Motor neuron (in vitro differentiated cells): ENCODE measurements at regions not wholly inside any gene's neighbourhood (a gene's known extent, or its start where the extent isn't known, plus 50 kb on each side); places are given as distances from the start of the nearest gene placed in this dataset.
"Not testable (repeated sequence)": the region's sequence is repeated elsewhere in the genome, so short reads cannot be mapped to it uniquely, and the experiment has no call there.

Experiments used
- ATAC-seq, 8 experiments: fragments of 200-7000 bp; cut with Tn5 transposase; replicated peaks in 6 of 8; 2 replicates each; pipeline ENCODE4 v1.8.0; 2021; ENCODE audit warnings: mild to moderate bottlenecking in 8 of 8, moderate library complexity in 8 of 8
- H3K27ac ChIP-seq, 2 donors: fragments of 250-450 bp; sonication (Bioruptor Pico); 2 replicates each; pipeline ENCODE4 v1.9.0; 2021; ENCODE audit warnings: antibody characterized with exemption in 2 of 2, mild to moderate bottlenecking in 2 of 2, moderate library complexity in 1 of 2
- H3K4me1 ChIP-seq, 2 donors: fragments of 250-450 bp; sonication (Bioruptor Pico); replicated peaks in 1 of 2; 2 replicates each; pipeline ENCODE4 v1.6.1; 2021; ENCODE audit warnings: antibody characterized with exemption in 2 of 2, mild to moderate bottlenecking in 2 of 2, moderate library complexity in 1 of 2
- H3K4me3 ChIP-seq, 5 donors: fragments of 250-450 bp; sonication (Bioruptor Pico); 2 replicates each; pipeline ENCODE4 v1.9.0; 2021; ENCODE audit warnings: antibody characterized with exemption in 5 of 5, mild to moderate bottlenecking in 5 of 5, moderate library complexity in 4 of 5
- WGBS, 10 experiments: fragments of 450-650 bp; shearing (Covaris generic); methylation state at CpG; one replicate each; pipeline ENCODE4 v1.0.0; 2022; 5-methylcytosine and 5-hydroxymethylcytosine counted together
- in situ Hi-C, 9 experiments: fragments of 400-800 bp; cut with MboI; loops; one replicate each; pipeline ENCODE4 v1.15.0; 2021; ENCODE audit warnings: low sequenced_read_pairs in 9 of 9, low pct_unique_long_range_greater_than_20kb in 2 of 9; ENCODE audit not compliant: unreplicated experiment in 9 of 9

- peak in 1 of 8 experiments; percentile 33 for ATAC-seq
- 0 to 86% (median 54%) methylated on average over 1 to 5 of the region's 7 CpGs; no CpG with 5 or more reads in 1 of the 10 experiments for WGBS, 10 experiments
- in situ Hi-C loops = no loop called here
- H3K4me3 ChIP-seq = no peak overlapping the region
- peaks cover 9 to 12% of the 10 kb centered on the region in 2 donors for H3K4me1 ChIP-seq
- no peak overlapping the region for H3K27ac ChIP-seq
Observed at GRCh38 chr5:62168506-62169281, 137.3 kb upstream of the KIF2A start.

DNA sequence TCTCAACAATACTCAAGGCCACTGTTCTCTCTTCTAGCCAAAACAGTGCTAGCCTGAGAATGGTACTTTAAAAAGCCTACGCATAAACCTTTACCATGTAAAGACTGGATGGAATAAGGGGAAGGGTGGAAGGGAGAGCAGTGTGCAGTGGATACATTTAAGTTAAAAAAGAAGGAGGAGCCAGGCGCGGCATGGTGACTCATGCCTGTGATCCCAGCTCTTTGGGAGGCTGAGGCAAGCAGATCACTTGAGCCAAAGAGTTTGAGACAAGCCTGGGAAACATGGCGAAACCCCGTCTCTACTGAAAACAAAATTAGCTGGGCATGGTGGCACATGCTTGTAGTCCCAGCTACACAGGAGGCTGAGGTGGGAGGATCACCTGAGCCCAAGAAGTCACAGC is 127.7 kb upstream of the KIF2A start:
- no peak overlapping the region for H3K27ac ChIP-seq
- 0 to 100% (median 61%) methylated on average over 1 to 3 of the region's 5 CpGs; no CpG with 5 or more reads in 1 of the 10 experiments for WGBS, 10 experiments
- no peak for ATAC-seq
- H3K4me1 ChIP-seq = no peaks in the 10 kb centered on the region
- in situ Hi-C loops = no loop called here
- no peak overlapping the region for H3K4me3 ChIP-seq

DNA sequence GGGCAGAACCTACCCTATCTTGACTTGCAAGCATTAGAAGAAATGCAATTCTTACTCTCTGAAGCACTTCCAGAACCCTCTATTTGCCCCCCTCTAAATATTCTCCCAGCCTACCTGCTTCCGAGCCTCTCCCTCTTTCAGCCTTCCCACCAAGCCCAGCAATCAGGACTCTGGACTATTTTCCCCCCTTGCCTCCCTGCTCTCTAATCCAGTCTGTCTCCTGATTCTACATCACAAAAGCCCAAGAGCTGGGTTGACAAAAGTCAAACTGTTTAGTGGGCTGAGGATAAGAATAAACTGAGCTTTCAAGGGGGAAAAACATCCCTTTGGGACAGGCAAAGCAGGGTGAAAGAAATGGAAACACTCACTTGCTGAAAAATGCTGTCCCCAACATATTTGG is 123.2 kb upstream of the KIF2A start:
- in situ Hi-C loops = no loop called here
- 20 to 71% (median 40%) methylated on average over 1 of the region's 1 CpG; no CpG with 5 or more reads in 7 of the 10 experiments for WGBS, 10 experiments
- Histone ChIP-seq H3K27ac (no peak overlapping the region), H3K4me1 (no peaks in the 10 kb centered on the region), H3K4me3 (no peak overlapping the region)
- no peak for ATAC-seq

DNA sequence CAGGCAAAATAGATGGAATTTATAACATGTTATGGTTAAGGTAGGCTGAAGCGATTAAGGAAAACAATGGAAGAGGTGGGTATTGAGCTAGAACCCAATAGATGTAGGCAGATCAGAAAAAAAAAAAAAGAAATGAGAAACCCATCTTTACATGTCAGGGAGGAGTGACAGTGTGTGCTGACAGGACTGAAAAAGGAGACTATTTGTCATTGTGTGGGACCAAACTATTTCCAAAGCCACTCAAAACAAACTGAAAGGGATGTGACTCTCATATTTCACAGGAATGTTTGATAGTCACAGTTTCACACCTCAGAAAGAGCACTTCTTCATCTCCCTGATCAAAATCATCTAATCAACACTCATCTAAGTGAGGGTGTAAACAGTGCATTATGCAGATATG is 122.3 kb upstream of the KIF2A start:
- no peak for ATAC-seq
- 0 to 100% (median 95%) methylated on average over 1 of the region's 1 CpG; no CpG with 5 or more reads in 2 of the 10 experiments for WGBS, 10 experiments
- Histone ChIP-seq H3K4me1 (no peaks in the 10 kb centered on the region), H3K27ac (no peak overlapping the region), H3K4me3 (no peak overlapping the region)
- in situ Hi-C loops = no loop called here

DNA sequence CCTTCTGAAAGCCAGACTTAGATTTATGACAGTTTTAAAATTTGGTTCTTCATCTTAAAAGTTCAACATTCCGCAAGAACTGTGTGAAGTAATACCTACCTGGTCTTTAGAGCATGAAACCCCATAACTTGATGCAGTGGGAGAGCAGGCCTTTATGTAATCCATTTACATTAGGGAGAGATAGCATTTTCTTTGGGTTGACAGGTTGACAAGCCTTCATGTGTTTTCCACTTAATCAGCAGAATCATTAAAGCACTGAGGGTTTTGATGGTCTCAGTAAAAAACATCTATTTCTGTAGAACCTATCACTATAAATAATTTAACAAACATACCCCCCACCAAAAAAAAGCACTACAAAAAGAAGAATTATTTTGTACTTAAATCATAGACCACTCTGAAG is 121.6 kb upstream of the KIF2A start:
- H3K4me3 ChIP-seq = no peak overlapping the region
- no peak for ATAC-seq
- H3K27ac ChIP-seq = no peak overlapping the region
- in situ Hi-C loops = no loop called here
- 17 to 100% (median 85%) methylated on average over 1 of the region's 1 CpG; no CpG with 5 or more reads in 2 of the 10 experiments for WGBS, 10 experiments
- no peaks in the 10 kb centered on the region for H3K4me1 ChIP-seq

DNA sequence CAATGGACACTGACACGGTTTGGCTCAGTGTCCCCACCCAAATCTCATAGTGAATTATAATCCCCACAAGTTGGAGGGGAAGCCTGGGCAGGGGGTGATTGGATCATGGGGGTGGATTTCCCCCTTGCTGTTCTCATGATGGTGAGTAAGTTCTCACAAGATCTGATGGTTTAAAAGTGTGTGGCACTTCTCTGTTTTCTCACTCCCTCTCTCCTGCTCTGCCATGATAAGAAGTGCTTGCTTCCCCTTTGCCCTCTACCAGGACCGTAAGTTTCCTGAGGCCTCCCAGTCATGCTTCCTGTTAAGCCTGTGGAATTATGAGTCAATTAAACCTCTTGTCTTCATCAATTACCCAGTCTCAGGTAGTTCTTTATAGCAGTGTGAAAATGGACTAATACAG is 115.8 kb upstream of the KIF2A start:
- ATAC-seq = no peak
- WGBS, 10 experiments = 0 to 100% (median 56%) methylated on average over 1 to 2 of the region's 2 CpGs; no CpG with 5 or more reads in 3 of the 10 experiments
- in situ Hi-C loops = no loop called here
- Histone ChIP-seq H3K27ac (no peak overlapping the region), H3K4me3 (no peak overlapping the region), H3K4me1 (no peaks in the 10 kb centered on the region)

GRCh38 chr5:62190931-62191330 is 115.1 kb upstream of the KIF2A start:
- no peak overlapping the region for H3K4me3 ChIP-seq
- H3K4me1 ChIP-seq = no peaks in the 10 kb centered on the region
- ATAC-seq = no peak
- H3K27ac ChIP-seq = no peak overlapping the region
- in situ Hi-C loops = no loop called here
- 0 to 57% (median 0%) methylated on average over 1 of the region's 1 CpG for WGBS, 10 experiments

DNA sequence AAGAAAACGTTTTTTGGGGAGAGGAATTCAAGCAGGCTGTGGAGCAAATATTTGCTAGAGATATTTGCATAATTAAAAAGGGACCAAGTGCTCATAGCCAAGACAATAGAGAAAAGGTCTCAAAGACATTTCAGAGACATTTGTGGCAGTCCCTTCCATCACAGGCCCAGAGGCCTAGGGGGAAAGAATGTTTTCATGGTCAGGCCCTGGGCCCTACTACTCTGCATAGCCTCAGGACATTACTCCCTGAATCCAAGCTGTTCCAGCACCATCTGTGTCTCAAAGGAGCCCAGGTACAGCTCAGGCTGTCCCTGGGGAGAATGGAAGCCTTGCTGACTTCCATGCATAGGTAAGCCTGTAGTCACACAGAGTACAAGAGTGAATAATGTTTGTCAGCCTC is 113.0 kb upstream of the KIF2A start:
- in situ Hi-C loops = no loop called here
- no peak for ATAC-seq
- H3K4me3 ChIP-seq = no peak overlapping the region
- 0 to 80% (median 19%) methylated on average over 1 of the region's 1 CpG; no CpG with 5 or more reads in 2 of the 10 experiments for WGBS, 10 experiments
- H3K4me1 ChIP-seq = no peaks in the 10 kb centered on the region
- no peak overlapping the region for H3K27ac ChIP-seq

DNA sequence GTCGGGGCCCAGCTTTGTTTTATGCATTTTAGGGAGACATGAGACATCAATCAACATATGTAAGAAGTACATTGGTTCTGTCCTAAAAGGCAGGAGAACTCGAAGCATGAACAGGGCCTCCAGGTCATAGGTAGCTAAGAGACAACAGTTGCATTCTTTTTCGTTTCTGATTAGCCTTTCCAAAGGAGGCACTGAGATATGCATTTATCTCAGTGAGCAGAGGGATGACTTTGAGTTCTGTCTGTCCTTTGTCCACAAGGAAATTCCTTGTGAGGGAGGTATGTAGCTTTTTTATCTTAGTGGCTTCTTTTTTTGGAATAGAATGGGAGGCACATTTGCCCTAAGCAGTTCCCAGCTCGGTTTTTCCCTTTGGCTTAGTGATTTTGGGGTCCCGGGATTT is 109.5 kb upstream of the KIF2A start:
- in situ Hi-C loops, ATAC-seq, H3K4me3 ChIP-seq, H3K4me1 ChIP-seq, H3K27ac ChIP-seq: not testable (repeated sequence)
- 0 to 83% (median 41%) methylated on average over 1 to 5 of the region's 5 CpGs for WGBS, 10 experiments

GRCh38 chr5:62197697-62198096 is 108.3 kb upstream of the KIF2A start:
- in situ Hi-C loops = no loop called here
- Histone ChIP-seq H3K4me3 (no peak overlapping the region), H3K27ac (no peak overlapping the region), H3K4me1 (no peaks in the 10 kb centered on the region)
- no peak for ATAC-seq
- 21 to 88% (median 80%) methylated on average over 1 to 2 of the region's 2 CpGs; no CpG with 5 or more reads in 7 of the 10 experiments for WGBS, 10 experiments

GRCh38 chr5:62198421-62198820 is 107.6 kb upstream of the KIF2A start:
- in situ Hi-C loops = no loop called here
- ATAC-seq = no peak
- Histone ChIP-seq H3K27ac (no peak overlapping the region), H3K4me1 (no peaks in the 10 kb centered on the region), H3K4me3 (no peak overlapping the region)
- WGBS, 10 experiments = 0 to 90% (median 44%) methylated on average over 2 of the region's 2 CpGs; no CpG with 5 or more reads in 2 of the 10 experiments

DNA sequence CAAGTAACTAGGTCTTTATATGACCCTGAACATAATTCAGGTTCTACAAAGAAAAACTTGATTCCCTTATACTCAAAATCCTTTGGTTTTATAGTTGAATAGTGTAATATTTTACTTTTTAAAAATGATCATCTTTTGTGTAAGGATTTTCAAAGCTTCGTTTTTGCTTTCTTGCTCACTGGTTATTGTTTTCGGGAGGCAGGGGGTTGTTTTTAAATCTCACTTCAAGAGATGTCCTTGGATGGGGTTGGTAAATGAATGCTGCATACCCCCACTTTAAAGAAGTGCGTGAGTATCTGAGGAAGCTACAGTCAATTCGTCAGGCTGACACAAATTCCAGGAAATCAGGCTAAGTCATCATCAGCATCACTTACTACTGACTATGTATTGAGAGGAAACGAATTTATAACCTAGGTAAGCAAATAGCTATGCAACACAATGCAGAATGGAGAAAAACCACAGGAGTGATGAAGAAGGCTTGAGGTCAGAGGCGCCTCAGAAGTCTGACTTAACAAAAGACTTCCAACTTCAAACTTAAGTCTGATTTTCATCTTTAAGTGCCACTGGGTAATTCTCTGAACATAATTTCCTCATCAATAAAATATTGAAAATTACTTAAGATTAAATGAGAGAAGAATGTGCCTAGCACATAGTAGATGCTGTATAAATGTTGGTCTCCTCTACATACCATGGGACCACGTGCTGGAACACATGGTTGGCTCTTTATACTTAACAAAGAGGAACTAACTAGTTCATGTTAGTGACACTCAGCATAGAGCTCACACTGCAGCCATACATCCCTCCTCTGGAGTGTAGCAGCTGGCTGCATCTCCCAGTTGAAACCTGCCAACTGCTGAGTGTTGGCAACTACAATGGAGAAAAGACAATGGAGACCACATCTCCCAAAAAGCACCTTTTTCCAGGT is 106.0 kb upstream of the KIF2A start:
- 0 to 74% (median 54%) methylated on average over 2 to 6 of the region's 7 CpGs for WGBS, 10 experiments
- peak in 1 of 8 experiments; percentile 19 for ATAC-seq
- H3K27ac ChIP-seq = no peak overlapping the region
- H3K4me1 ChIP-seq = no peaks in the 10 kb centered on the region
- in situ Hi-C loops = loop anchor here in 2 of 9 experiments (25.0 kb wide), 1 partner anchor 162 kb away; no protein-coding TSS in a partner anchor
- no peak overlapping the region for H3K4me3 ChIP-seq

- H3K4me1 ChIP-seq = no peaks in the 10 kb centered on the region
- H3K27ac ChIP-seq = no peak overlapping the region
- 17 to 100% (median 62%) methylated on average over 1 to 8 of the region's 9 CpGs for WGBS, 10 experiments
- H3K4me3 ChIP-seq = no peak overlapping the region
- ATAC-seq = peak in 3 of 8 experiments; percentile 89 to 97 (median 89)
- in situ Hi-C loops = loop anchor here in 2 of 9 experiments (25.0 kb wide), 1 partner anchor 156 kb away; no protein-coding TSS in a partner anchor
Observed at GRCh38 chr5:62206150-62206829, 99.7 kb upstream of the KIF2A start.
